Urinary bladder (tissue), 3 donors: ENCODE measurements at regions not wholly inside any gene's neighbourhood (a gene's known extent, or its start where the extent isn't known, plus 50 kb on each side); places are given as distances from the start of the nearest gene placed in this dataset.

ENCODE experiments used
- DNase-seq: peaks from one replicate; pipeline ENCODE4 v3.0.0-alpha.2; 2015; ENCODE audit errors: extremely low spot score
- H3K27ac ChIP-seq: one replicate; pipeline ENCODE4 v1.5.1; 2013; ENCODE audit warnings: low read depth, mild to moderate bottlenecking, moderate library complexity
- H3K36me3 ChIP-seq: one replicate; pipeline ENCODE4 v1.6.1; 2013; ENCODE audit warnings: mild to moderate bottlenecking, moderate library complexity; ENCODE audit not compliant: insufficient read depth
- H3K4me1 ChIP-seq: one replicate; pipeline ENCODE4 v1.6.1; 2013; ENCODE audit warnings: mild to moderate bottlenecking, moderate library complexity; ENCODE audit not compliant: insufficient read depth
- H3K4me3 ChIP-seq: one replicate; pipeline ENCODE4 v1.5.1; 2013; ENCODE audit warnings: low read depth, low read length
- WGBS: extraction: QIAGEN DNeasy Blood & Tissue Kit; methylation state at CpG from one replicate; pipeline ENCODE4 v1.1.7; 2013; 5-methylcytosine and 5-hydroxymethylcytosine counted together
- donor health status: healthy with polysubstance abuse.
- donor health status: healthy.

DNA sequence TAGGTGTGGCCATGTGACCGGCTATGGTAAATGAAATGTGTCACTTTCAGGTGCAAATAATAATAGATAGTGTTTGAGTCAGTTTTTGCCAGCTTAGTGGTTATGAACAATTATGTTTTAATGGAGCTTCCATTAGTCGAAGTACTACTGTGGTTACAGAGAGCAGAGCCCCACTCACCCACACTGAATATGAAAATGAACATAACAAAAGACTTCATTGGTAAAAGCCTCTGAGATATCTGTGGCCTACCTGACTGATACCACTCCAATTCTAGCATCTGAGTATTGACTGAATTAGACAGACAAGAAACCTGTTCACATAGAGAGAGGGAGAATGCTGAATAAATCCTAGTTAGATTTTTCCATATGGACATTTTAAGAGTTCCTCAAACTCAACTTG, 405.6 kb downstream of the BRINP1 start:
- no peaks in the 10 kb centered on the region for H3K36me3 ChIP-seq
- no peaks in the 10 kb centered on the region for H3K4me1 ChIP-seq
- no peak for DNase-seq
- WGBS = 94% methylated on average over 2 of the region's 2 CpGs
- H3K4me3 ChIP-seq = no peak overlapping the region
- H3K27ac ChIP-seq = no peak overlapping the region

DNA sequence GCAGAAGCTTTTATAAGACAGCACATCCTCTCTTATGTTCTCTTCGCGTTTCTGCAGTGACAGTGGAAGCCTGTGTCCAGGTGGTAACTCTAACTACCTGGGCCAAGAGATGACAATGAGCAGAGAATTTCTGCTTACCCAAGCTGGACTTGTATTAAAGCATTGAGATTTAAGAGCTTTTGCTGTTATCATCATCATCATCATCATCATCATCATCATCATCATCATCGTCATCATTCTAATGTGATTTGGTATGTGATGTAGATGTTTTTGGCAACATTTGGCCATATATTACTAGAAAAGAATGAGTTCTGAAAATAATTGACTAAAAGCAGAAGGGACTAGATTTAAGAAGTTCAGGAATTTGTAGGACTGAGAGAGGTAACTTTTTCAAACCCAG, 401.3 kb downstream of the BRINP1 start:
- Histone ChIP-seq H3K4me3 (no peak overlapping the region), H3K27ac (no peak overlapping the region), H3K4me1 (no peaks in the 10 kb centered on the region), H3K36me3 (no peaks in the 10 kb centered on the region)
- 88% methylated on average over 3 of the region's 3 CpGs for WGBS
- no peak for DNase-seq

DNA sequence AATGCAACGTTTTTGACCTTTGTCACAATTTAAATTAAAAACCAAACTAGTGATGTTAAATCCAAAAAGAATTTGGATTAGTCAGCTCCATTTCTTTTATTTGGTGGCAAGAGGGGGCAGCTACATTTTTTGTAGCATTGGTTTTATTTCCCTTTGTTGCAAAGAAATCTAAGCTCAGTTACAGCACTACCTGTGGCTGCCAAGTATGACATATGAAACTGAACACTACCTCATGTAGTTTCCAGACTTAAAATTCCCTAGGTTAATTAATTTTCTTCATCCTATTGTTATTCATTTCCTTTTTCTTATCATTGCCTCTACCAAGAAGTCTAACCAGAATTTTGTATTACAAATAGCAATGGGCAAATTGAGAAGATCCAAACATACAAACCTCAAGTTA, 393.5 kb downstream of the BRINP1 start:
- no peaks in the 10 kb centered on the region for H3K4me1 ChIP-seq
- WGBS = 70% methylated on average over 1 of the region's 1 CpG
- H3K4me3 ChIP-seq = no peak overlapping the region
- no peaks in the 10 kb centered on the region for H3K36me3 ChIP-seq
- no peak for DNase-seq
- no peak overlapping the region for H3K27ac ChIP-seq

DNA sequence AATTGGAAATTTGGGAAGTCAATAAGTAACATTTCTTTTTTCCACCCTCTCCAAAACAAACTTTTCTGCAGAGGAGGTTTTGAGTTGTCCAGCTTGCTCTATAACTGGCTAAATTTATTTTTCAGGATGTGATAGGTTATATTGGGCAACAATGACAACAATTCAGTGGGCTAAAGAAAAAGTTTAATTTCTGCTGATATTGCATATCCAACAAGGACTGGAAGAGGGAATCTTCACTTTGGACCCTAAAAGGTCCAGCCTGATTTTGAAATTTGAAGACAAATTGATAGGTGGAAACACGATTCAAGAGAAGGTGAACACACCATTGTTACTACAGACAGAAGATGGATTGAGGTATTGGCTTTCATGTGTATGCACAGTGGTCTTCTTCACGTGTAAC, 393.1 kb downstream of the BRINP1 start:
- 9% methylated on average over 2 of the region's 2 CpGs for WGBS
- Histone ChIP-seq H3K4me3 (no peak overlapping the region), H3K36me3 (no peaks in the 10 kb centered on the region), H3K27ac (no peak overlapping the region), H3K4me1 (no peaks in the 10 kb centered on the region)
- no peak for DNase-seq

DNA sequence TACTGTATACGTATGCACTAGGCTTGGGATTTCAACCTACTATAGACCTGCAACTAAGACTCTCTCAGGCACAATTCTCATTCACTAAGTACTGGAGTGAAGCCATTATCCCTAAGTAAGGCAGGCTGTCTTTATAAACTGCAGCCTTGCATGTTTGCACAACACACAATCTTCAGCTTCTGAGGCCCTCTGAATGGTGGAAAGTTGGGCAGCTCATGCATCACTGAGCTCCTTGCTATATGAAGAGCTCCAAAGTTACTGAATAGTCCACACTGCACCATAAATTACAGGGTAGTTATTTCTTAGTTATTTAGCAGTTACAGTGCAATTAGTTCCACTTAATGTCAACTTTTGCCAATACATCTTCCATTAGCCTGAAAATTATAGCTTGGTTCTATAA, 384.6 kb downstream of the BRINP1 start:
- no peak for DNase-seq
- H3K36me3 ChIP-seq = no peaks in the 10 kb centered on the region
- no peaks in the 10 kb centered on the region for H3K4me1 ChIP-seq
- no peak overlapping the region for H3K27ac ChIP-seq
- H3K4me3 ChIP-seq = no peak overlapping the region
- WGBS = 59% methylated on average over 1 of the region's 1 CpG

DNA sequence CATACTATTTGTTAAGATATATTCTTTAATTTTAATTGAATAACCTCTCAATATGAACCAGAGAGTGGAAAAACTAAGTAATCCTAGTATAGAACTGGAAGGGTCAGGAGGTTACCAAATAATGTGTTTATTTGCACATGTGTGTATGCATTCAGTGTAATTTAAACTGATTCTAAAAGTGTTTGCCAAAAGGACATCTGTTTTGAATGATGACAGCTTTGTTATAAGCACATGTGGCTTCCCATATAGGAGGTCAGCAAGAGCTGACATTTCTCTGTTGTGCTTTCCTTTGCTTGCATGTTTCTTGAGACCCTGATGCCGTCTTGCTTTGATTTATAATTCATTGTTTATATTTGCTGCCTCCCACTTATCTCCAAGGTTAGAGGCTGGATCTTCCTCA, 383.4 kb downstream of the BRINP1 start:
- Histone ChIP-seq H3K27ac (no peak overlapping the region), H3K36me3 (no peaks in the 10 kb centered on the region), H3K4me3 (no peak overlapping the region), H3K4me1 (no peaks in the 10 kb centered on the region)
- no peak for DNase-seq
- 15% methylated on average over 1 of the region's 1 CpG for WGBS

DNA sequence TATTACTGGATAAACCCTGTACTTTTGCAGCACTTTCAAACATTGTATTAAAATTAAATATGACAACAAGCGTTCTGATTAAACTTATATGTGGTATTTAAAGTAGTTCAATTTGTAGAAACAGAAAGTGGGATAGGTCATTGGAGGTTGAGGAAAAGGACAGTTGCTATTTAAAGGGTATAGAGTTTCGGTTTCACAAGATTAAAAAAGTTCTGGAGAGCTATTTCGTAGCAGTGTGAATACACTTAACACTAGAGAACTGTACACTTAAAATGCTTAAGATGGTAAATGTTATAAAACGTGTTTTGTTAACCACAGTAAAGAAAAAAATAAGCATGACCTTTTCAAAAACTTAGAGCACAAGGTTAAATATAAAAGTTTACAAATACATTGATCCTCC, 382.1 kb downstream of the BRINP1 start:
- WGBS = 63% methylated on average over 4 of the region's 4 CpGs
- no peak for DNase-seq
- no peaks in the 10 kb centered on the region for H3K36me3 ChIP-seq
- no peak overlapping the region for H3K4me3 ChIP-seq
- H3K4me1 ChIP-seq = no peaks in the 10 kb centered on the region
- H3K27ac ChIP-seq = no peak overlapping the region

DNA sequence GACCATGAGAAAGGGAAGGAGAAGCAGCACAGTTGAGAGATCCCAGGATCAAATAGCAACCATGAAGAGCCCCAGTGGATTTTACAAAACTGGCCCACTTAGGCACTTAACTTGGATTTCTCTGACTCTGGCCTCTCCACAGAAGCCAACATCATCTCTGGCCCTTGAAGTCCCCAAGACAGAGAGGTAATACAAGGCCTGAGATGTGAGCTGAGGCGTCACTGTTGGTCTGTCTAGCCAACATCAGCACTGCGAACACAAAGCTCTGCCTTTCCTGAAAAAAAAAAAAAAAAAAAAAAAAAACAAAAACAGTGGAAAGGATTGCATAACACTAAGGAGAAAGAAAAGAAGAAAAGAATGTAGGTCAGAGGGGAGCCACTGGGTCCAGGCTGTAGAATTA, 378.3 kb downstream of the BRINP1 start:
- WGBS = 80% methylated on average over 2 of the region's 2 CpGs
- Histone ChIP-seq H3K4me3 (no peak overlapping the region), H3K36me3 (no peaks in the 10 kb centered on the region), H3K27ac (no peak overlapping the region), H3K4me1 (no peaks in the 10 kb centered on the region)
- no peak for DNase-seq

DNA sequence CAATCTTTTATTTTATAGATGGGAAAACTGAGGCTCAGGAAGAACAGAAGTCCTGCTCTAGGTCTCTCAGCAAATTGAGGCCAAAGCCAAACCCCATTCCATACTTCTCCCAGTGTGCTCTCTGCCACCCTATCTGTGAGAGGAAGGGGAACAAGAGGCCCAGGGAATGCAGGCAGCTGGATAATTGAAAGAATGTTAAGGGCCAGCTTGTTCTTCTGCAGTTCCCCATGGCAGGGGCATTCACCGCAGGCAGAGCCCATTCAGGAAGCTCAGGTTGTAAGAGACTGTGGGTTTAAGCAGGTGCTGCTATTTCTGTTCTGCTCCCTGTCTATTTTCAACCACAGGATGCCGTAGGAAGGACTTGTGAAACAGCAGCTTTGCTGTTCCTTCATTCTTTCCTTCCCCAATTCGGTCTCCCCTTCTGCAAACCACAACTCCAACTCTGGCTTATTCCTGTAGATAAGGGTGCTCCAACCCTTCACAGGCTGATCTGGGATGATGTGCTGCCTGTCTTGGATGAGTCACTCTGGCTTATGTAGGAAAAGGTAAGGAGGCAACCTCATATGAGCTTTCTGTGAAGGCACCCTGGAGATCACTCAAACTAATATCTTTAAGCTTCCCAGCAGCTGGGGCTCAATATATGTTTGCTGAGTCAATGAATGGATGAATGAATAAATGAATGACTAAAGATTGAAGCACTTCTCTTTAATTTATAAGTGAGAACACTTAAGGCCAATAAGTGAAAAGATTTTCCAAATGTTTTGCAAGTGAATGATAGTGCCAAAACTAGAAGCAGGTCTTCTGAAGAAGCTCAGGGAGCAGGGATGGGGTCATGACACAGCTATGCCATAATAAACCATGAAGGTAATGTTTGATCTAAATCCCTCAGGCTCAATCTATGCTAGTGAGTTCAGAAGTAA, 377.6 kb downstream of the BRINP1 start:
- H3K4me1 ChIP-seq = no peaks in the 10 kb centered on the region
- no peak overlapping the region for H3K27ac ChIP-seq
- no peak overlapping the region for H3K4me3 ChIP-seq
- no peak for DNase-seq
- 72% methylated on average over 3 of the region's 3 CpGs for WGBS
- H3K36me3 ChIP-seq = no peaks in the 10 kb centered on the region

DNA sequence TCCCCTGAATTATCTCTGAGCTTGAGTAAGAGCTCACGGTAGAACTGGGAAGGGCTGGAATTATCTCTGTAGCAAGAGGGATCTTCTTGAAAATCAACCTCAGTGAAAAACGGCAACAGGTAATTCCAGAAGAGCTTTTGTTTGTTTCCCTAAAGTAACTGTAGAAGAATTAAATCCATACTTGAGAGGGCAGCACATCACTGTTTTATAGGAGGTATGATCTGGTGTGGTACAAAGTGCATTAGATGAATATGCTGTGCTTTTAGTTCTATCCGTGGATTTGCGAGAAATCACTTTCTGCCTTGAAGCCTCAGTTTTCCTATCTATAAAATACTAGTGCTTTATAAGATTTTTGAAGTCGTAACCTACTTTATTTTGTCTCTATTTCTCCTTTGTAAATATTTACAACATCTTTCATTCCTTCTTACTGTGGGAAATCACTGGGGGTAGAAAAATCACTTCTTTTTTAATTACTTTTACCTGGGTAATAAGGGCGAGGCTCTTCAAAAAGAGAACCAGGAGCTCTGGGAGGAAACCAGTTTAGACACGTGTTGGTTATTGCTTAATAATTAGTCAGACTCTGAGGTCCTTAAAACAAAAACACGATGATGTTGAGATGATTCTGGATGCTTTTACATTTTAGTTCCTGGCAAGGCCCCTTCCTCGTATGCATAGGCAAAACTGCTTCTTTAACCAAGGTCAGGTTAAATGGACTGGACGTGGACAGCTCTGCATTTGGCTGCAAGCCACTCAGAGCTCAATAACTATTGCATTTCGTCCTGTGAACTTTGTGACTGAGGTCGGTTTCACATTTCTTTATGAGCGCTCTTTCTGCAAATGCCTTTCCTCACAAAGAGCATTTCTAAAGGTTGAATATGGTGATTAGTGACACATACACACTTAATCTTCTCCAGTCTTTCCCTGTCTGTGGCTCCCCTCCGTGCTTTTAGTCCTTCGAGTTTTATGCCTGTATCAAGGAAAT, 376.1 kb downstream of the BRINP1 start:
- Histone ChIP-seq H3K4me1 (no peaks in the 10 kb centered on the region), H3K27ac (no peak overlapping the region), H3K4me3 (no peak overlapping the region), H3K36me3 (no peaks in the 10 kb centered on the region)
- DNase-seq = no peak
- WGBS = 39% methylated on average over 15 of the region's 15 CpGs

DNA sequence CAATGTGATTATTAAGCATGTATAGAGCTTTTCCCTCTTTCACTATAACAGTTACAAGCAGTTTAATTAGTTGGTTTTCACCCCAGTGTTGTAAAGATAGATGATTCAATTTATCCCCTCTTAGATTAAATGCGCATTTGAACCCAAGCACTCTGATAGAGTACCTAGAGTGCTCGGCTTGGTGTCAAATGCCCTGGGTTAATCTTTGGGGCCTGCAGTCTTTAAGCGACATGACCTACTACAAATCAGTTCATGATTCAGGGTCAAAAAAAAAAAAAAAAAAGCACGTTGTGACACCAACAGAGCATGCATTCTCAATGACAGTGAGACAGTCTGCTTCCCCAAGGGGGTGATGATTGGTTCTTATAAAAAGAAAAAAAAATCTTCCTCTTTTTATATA, 375.3 kb downstream of the BRINP1 start:
- 47% methylated on average over 4 of the region's 4 CpGs for WGBS
- Histone ChIP-seq H3K27ac (no peak overlapping the region), H3K36me3 (no peaks in the 10 kb centered on the region), H3K4me3 (no peak overlapping the region), H3K4me1 (no peaks in the 10 kb centered on the region)
- DNase-seq = no peak

DNA sequence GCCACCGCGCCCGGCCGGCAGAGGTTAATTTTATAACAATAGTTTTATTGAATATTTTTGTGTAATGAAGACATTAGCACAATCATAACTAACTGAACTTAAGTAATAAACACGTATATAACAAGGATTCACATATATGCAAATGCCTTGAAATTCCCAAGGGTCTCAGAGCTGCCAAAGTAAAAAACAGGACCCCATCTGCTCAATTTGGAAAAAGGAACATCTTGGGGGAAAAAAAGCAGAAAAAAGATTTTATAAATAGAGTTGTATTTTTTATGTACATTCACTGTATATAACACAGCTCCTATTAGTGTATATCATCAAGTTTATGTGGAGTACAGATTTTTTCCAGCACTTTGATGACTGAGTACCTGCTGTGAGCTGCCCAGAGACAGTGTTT, 366.7 kb downstream of the BRINP1 start:
- WGBS = 96% methylated on average over 5 of the region's 5 CpGs
- Histone ChIP-seq H3K27ac (no peak overlapping the region), H3K4me3 (no peak overlapping the region), H3K36me3 (no peaks in the 10 kb centered on the region), H3K4me1 (no peaks in the 10 kb centered on the region)
- DNase-seq = no peak

DNA sequence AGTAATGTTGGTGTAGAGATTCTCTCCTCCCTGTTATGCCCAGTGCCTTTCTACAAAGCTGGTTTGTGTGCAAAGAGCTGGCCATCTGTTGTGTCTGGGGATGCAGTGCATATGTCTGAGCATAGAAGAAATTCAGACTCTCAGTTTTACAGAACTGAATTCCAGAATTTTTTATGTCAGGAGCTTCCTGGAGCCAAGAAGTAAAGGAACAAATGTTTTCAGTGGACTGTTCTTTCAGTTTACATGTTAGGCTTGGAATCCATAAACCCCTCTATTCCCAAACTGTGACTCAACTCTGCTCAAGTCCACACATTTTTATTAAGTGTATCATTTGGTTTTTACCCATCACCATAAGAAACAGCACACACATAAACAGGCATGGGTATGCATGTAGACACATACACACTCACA, 366.0 kb downstream of the BRINP1 start:
- Histone ChIP-seq H3K4me3 (no peak overlapping the region), H3K27ac (no peak overlapping the region), H3K4me1 (no peaks in the 10 kb centered on the region), H3K36me3 (no peaks in the 10 kb centered on the region)
- DNase-seq = no peak
